H9 (cell line): ENCODE measurements at regions not wholly inside any gene's neighbourhood (a gene's known extent, or its start where the extent isn't known, plus 50 kb on each side); places are given as distances from the start of the nearest gene placed in this dataset.

ENCODE experiments used
- DNase-seq: peaks from one replicate; pipeline ENCODE4 v3.0.0-alpha.2; 2017
- H2AFZ ChIP-seq: one replicate; pipeline ENCODE4 v1.6.1; 2013; ENCODE audit warnings: mild to moderate bottlenecking, low read length, control low read depth, moderate library complexity
- H2AK5ac ChIP-seq: 2 replicates; pipeline ENCODE4 v1.6.1; 2013; ENCODE audit warnings: low read length, control low read depth, mixed read lengths; ENCODE audit not compliant: insufficient read length
- H2BK120ac ChIP-seq: one replicate; pipeline ENCODE4 v1.6.1; 2013; ENCODE audit warnings: low read depth, mild to moderate bottlenecking, low read length, control low read depth, inconsistent platforms; ENCODE audit not compliant: poor library complexity, severe bottlenecking
- H2BK12ac ChIP-seq: 2 replicates; pipeline ENCODE4 v1.6.1; 2013; ENCODE audit warnings: low read length, control low read depth, mixed read lengths, low read depth; ENCODE audit not compliant: insufficient read length
- H2BK15ac ChIP-seq: 2 replicates; pipeline ENCODE4 v1.6.1; 2013; ENCODE audit warnings: low read depth, low read length, control low read depth
- H2BK20ac ChIP-seq: one replicate; pipeline ENCODE4 v1.6.1; 2013; ENCODE audit warnings: low read depth, mild to moderate bottlenecking, low read length, control low read depth, inconsistent platforms; ENCODE audit not compliant: poor library complexity, severe bottlenecking
- H2BK5ac ChIP-seq: 2 replicates; pipeline ENCODE4 v1.6.1; 2013; ENCODE audit warnings: low read length, control low read depth, mixed read lengths; ENCODE audit not compliant: insufficient read length
- H3K14ac ChIP-seq: 2 replicates; pipeline ENCODE4 v1.6.1; 2013; ENCODE audit warnings: low read length, control low read depth; ENCODE audit not compliant: insufficient read depth
- H3K18ac ChIP-seq: 2 replicates; pipeline ENCODE4 v1.6.1; 2013; ENCODE audit warnings: low read depth, mild to moderate bottlenecking, mixed read lengths, low read length, control low read depth; ENCODE audit not compliant: insufficient read length
- H3K23ac ChIP-seq: 2 replicates; pipeline ENCODE4 v1.6.1; 2013; ENCODE audit warnings: low read length, control low read depth, mixed read lengths, low read depth; ENCODE audit not compliant: insufficient read length
- H3K23me2 ChIP-seq: 2 replicates; pipeline ENCODE4 v1.6.1; 2013; ENCODE audit warnings: low read depth, mild to moderate bottlenecking, mixed read lengths, low read length, control low read depth; ENCODE audit not compliant: insufficient read length, poor library complexity, severe bottlenecking
- H3K27ac ChIP-seq: 2 replicates; pipeline ENCODE4 v1.5.1; 2013; ENCODE audit warnings: low read length, control low read depth, mixed read lengths, low read depth; ENCODE audit not compliant: insufficient read length
- H3K27me3 ChIP-seq: 2 replicates; pipeline ENCODE4 v1.6.1; 2013; ENCODE audit warnings: low read length, control low read depth, inconsistent platforms; ENCODE audit not compliant: insufficient read depth
- H3K4ac ChIP-seq: 2 replicates; pipeline ENCODE4 v1.6.1; 2013; ENCODE audit warnings: low read depth, mild to moderate bottlenecking, control low read depth, inconsistent platforms, low read length, moderate library complexity
- H3K4me1 ChIP-seq: 2 replicates; pipeline ENCODE4 v1.6.1; 2013; ENCODE audit warnings: low read length, control low read depth, inconsistent platforms; ENCODE audit not compliant: insufficient read depth
- H3K4me2 ChIP-seq: 2 replicates; pipeline ENCODE4 v1.6.1; 2013; ENCODE audit warnings: low read length, control low read depth, mixed read lengths; ENCODE audit not compliant: insufficient read length, insufficient read depth
- H3K56ac ChIP-seq: 2 replicates; pipeline ENCODE4 v1.6.1; 2013; ENCODE audit warnings: low read depth, mild to moderate bottlenecking, mixed read lengths, low read length, control low read depth; ENCODE audit not compliant: insufficient read length
- H3K79me1 ChIP-seq: 2 replicates; pipeline ENCODE4 v1.6.1; 2013; ENCODE audit warnings: low read depth, mild to moderate bottlenecking, moderate library complexity, low read length, control low read depth, inconsistent platforms; ENCODE audit not compliant: insufficient read depth, poor library complexity, severe bottlenecking
- H3K79me2 ChIP-seq: 2 replicates; pipeline ENCODE4 v1.6.1; 2013; ENCODE audit warnings: low read length, control low read depth, inconsistent platforms; ENCODE audit not compliant: insufficient read depth
- H3K9ac ChIP-seq: 2 replicates; pipeline ENCODE4 v1.6.1; 2013; ENCODE audit warnings: low read length, control low read depth, mixed read lengths; ENCODE audit not compliant: insufficient read length; ENCODE audit errors: extremely low read depth
- H3K9me3 ChIP-seq: one replicate; pipeline ENCODE4 v1.6.1; 2013; ENCODE audit warnings: low read depth, low read length, inconsistent platforms; ENCODE audit not compliant: control insufficient read depth
- H3T11ph ChIP-seq: one replicate; pipeline ENCODE4 v1.6.1; 2013; ENCODE audit warnings: mild to moderate bottlenecking, low read length, control low read depth, inconsistent platforms
- H4K20me1 ChIP-seq: one replicate; pipeline ENCODE4 v1.6.1; 2013; ENCODE audit not compliant: control insufficient read depth, insufficient read length, insufficient read depth
- H4K5ac ChIP-seq: 2 replicates; pipeline ENCODE4 v1.6.1; 2013; ENCODE audit warnings: low read depth, mild to moderate bottlenecking, mixed read lengths, low read length, control low read depth; ENCODE audit not compliant: insufficient read length
- H4K8ac ChIP-seq: replicated peaks from 2 replicates; pipeline ENCODE4 v1.6.1; 2013; ENCODE audit warnings: low read length, control low read depth, mixed read lengths, low read depth; ENCODE audit not compliant: insufficient read length
- H4K91ac ChIP-seq: 2 replicates; pipeline ENCODE4 v1.6.1; 2013; ENCODE audit warnings: low read depth, mild to moderate bottlenecking, moderate library complexity, mixed read lengths, low read length, control low read depth; ENCODE audit not compliant: insufficient read length
- H3K27ac Mint-ChIP-seq, 3 experiments: 2 replicates in 2 of 3; 3 replicates in 1 of 3; pipeline ENCODE4 v1.8.0; 2020 to 2021; ENCODE audit warnings: mixed read lengths in 3 of 3, mild to moderate bottlenecking in 1 of 3, moderate library complexity in 1 of 3
- H3K27me3 Mint-ChIP-seq: 2 replicates; pipeline ENCODE4 v1.8.0; 2021; ENCODE audit warnings: low read depth, mild to moderate bottlenecking, moderate library complexity, mixed read lengths
- H3K36me3 Mint-ChIP-seq, 3 experiments: 2 replicates in 2 of 3; 3 replicates in 1 of 3; pipeline ENCODE4 v1.8.0; 2020 to 2021; ENCODE audit warnings: low read depth in 3 of 3, mixed read lengths in 3 of 3; ENCODE audit not compliant: insufficient read depth in 1 of 3
- H3K4me1 Mint-ChIP-seq, 2 experiments: 2 replicates each; pipeline ENCODE4 v1.8.0; 2020; ENCODE audit warnings: mixed read lengths in 2 of 2
- H3K4me3 Mint-ChIP-seq, 2 experiments: 2 replicates in 1 of 2; 3 replicates in 1 of 2; pipeline ENCODE4 v1.8.0; 2020 to 2021; ENCODE audit warnings: mild to moderate bottlenecking in 2 of 2, mixed read lengths in 2 of 2, moderate library complexity in 1 of 2
- H3K9me3 Mint-ChIP-seq, 2 experiments: 2 replicates in 1 of 2; 3 replicates in 1 of 2; pipeline ENCODE4 v1.8.0; 2020; ENCODE audit warnings: mild to moderate bottlenecking in 2 of 2, mixed read lengths in 2 of 2, moderate library complexity in 1 of 2
- CTCF ChIP-seq: fragments of 200-600 bp; sonication (generic); conservative IDR thresholded peaks from 3 replicates; pipeline ENCODE4 v1.8.0; 2021; ENCODE audit warnings: antibody characterized with exemption, mild to moderate bottlenecking
- WGBS: extraction: QIAGEN DNeasy Blood & Tissue Kit; methylation state at CpG from one replicate; pipeline ENCODE4 v1.1.7; 2013; ENCODE audit warnings: missing lambda C conversion rate, low lambda C conversion rate, mixed read lengths; ENCODE audit not compliant: insufficient read length; ENCODE audit errors: extremely low coverage; 5-methylcytosine and 5-hydroxymethylcytosine counted together

GRCh38 chr6:21426841-21427490 is 166.6 kb upstream of the SOX4 start:
- Mint-ChIP-seq H3K4me3 (no peak overlapping the region), H3K4me1 (peaks cover 12 to 13% of the 10 kb centered on the region in 2 experiments), H3K27me3 (no peaks in the 10 kb centered on the region), H3K36me3 (peaks cover 0 to 27% (median 7%) of the 10 kb centered on the region in 3 experiments; a peak in 5 of 7 replicates), H3K9me3 (peaks cover 17 to 22% of the 10 kb centered on the region in 2 experiments), H3K27ac (no peak overlapping the region)
- DNase-seq: no peak
- no peak overlapping the region for H4K8ac ChIP-seq
- H3K23me2 ChIP-seq: peaks cover 2% of the 10 kb centered on the region
- TF ChIP-seq CTCF: no peak
- H3K27me3 ChIP-seq: no peaks in the 10 kb centered on the region
- no peak overlapping the region for H2BK15ac ChIP-seq
- H3K27ac ChIP-seq: no peak overlapping the region
- H3K4ac ChIP-seq: no peak overlapping the region
- WGBS: no CpG with 5 or more reads among the region's 8 CpGs
- H3K14ac ChIP-seq: no peak overlapping the region
- no peak overlapping the region for H2BK5ac ChIP-seq
- H2BK20ac ChIP-seq: no peak overlapping the region
- H4K20me1 ChIP-seq: no peaks in the 10 kb centered on the region
- H3K23ac ChIP-seq: no peak overlapping the region
- H3K9me3 ChIP-seq: no peaks in the 10 kb centered on the region
- H2BK120ac ChIP-seq: no peak overlapping the region
- no peak overlapping the region for H2AK5ac ChIP-seq
- H4K5ac ChIP-seq: no peak overlapping the region
- H4K91ac ChIP-seq: no peak overlapping the region
- H2AFZ ChIP-seq: no peak overlapping the region
- no peak overlapping the region for H3K56ac ChIP-seq
- H3K79me1 ChIP-seq: no peaks in the 10 kb centered on the region
- no peak overlapping the region for H3T11ph ChIP-seq
- H2BK12ac ChIP-seq: no peak overlapping the region
- H3K4me1 ChIP-seq: no peaks in the 10 kb centered on the region
- no peak overlapping the region for H3K9ac ChIP-seq
- no peak overlapping the region for H3K4me2 ChIP-seq
- H3K18ac ChIP-seq: no peak overlapping the region
- H3K79me2 ChIP-seq: no peaks in the 10 kb centered on the region
